Activated B cell treated with CpG ODN at 0.5 μM for 24 hours (primary cell): ENCODE measurements at regions not wholly inside any gene's neighbourhood (a gene's known extent, or its start where the extent isn't known, plus 50 kb on each side); places are given as distances from the start of the nearest gene placed in this dataset.

Experiments
- ATAC-seq: fragments of 200-7000 bp; cut with Tn5 transposase; one replicate; pipeline ENCODE4 v1.10.0; 2021; ENCODE audit warnings: low read depth, mild to moderate bottlenecking, moderate library complexity
- CTCF ChIA-PET: fragments of 350-600 bp; sonication (Branson Sonifier 250); formaldehyde crosslinking; loops from one replicate; lab custom pipeline; 2021; ENCODE audit warnings: antibody characterized with exemption; lab: Charles Lee
- POLR2A ChIA-PET: fragments of 350-600 bp; sonication (Branson Sonifier 250); formaldehyde crosslinking; loops from one replicate; lab custom pipeline; 2021; ENCODE audit warnings: antibody characterized with exemption; lab: Charles Lee
- DNase-seq: peaks from one replicate; pipeline ENCODE4 v3.0.0; 2022
- H3K27ac Mint-ChIP-seq: one replicate; pipeline ENCODE4 v1.8.0; 2020; ENCODE audit warnings: mixed read lengths
- H3K27me3 Mint-ChIP-seq: one replicate; pipeline ENCODE4 v1.8.0; 2021; ENCODE audit warnings: mixed read lengths
- H3K36me3 Mint-ChIP-seq: one replicate; pipeline ENCODE4 v1.8.0; 2021; ENCODE audit warnings: low read depth, mixed read lengths
- H3K4me1 Mint-ChIP-seq: one replicate; pipeline ENCODE4 v1.8.0; 2021; ENCODE audit warnings: mixed read lengths
- H3K4me3 Mint-ChIP-seq: one replicate; pipeline ENCODE4 v1.8.0; 2020; ENCODE audit warnings: mild to moderate bottlenecking, mixed read lengths
- H3K9me3 Mint-ChIP-seq: one replicate; pipeline ENCODE4 v1.8.0; 2020; ENCODE audit warnings: mixed read lengths
- CTCF ChIP-seq: fragments of 200-600 bp; IDR thresholded peaks from one replicate; pipeline ENCODE4 v1.8.0; 2022; ENCODE audit warnings: antibody characterized with exemption, mild to moderate bottlenecking
- intact Hi-C: fragments of 100-400 bp; cut with micrococcal nuclease; formaldehyde crosslinking; loops from one replicate; pipeline ENCODE4 v1.15.1; 2024

GRCh38 chr9:95370064-95370463 lies 52.6 kb upstream of the FANCC start:
- H3K4me3 Mint-ChIP-seq: no peak overlapping the region
- intact Hi-C loops: no loop called here
- H3K27ac Mint-ChIP-seq: no peak overlapping the region
- ChIA-PET POLR2A (no interaction called here), CTCF (no interaction called here)
- no peaks in the 10 kb centered on the region for H3K9me3 Mint-ChIP-seq
- no peak for DNase-seq
- no peak for ATAC-seq
- H3K36me3 Mint-ChIP-seq: no peaks in the 10 kb centered on the region
- H3K4me1 Mint-ChIP-seq: no peaks in the 10 kb centered on the region
- no peak for TF ChIP-seq CTCF
- peaks cover 20% of the 10 kb centered on the region for H3K27me3 Mint-ChIP-seq

GRCh38 chr9:95368377-95369160 lies 51.1 kb upstream of the FANCC start:
- peaks cover 22% of the 10 kb centered on the region for H3K27me3 Mint-ChIP-seq

More at GRCh38 chr9:95368377-95369160, 51.1 kb upstream of the FANCC start:
- CTCF ChIA-PET: no interaction called here
- ATAC-seq (no peak), DNase-seq (no peak)
- POLR2A ChIA-PET: no interaction called here
- H3K36me3 Mint-ChIP-seq: no peaks in the 10 kb centered on the region
- H3K4me3 Mint-ChIP-seq: no peak overlapping the region
- intact Hi-C loops: no loop called here
- no peak for TF ChIP-seq CTCF
- H3K27ac Mint-ChIP-seq: no peak overlapping the region
- H3K9me3 Mint-ChIP-seq: no peaks in the 10 kb centered on the region
- H3K4me1 Mint-ChIP-seq: no peaks in the 10 kb centered on the region
